Lower leg skin (tissue), 3 donors: ENCODE measurements at regions not wholly inside any gene's neighbourhood (a gene's known extent, or its start where the extent isn't known, plus 50 kb on each side); places are given as distances from the start of the nearest gene placed in this dataset.

Source experiments
- CTCF ChIP-seq, 3 donors: fragments of 450-650 bp; IDR thresholded peaks; one replicate each; pipeline ENCODE4 v1.5.1; 2016; ENCODE audit warnings: antibody characterized with exemption in 3 of 3, mild to moderate bottlenecking in 3 of 3, moderate library complexity in 2 of 3
- POLR2A ChIP-seq, 2 donors: fragments of 450-650 bp; IDR thresholded peaks; one replicate each; pipeline ENCODE4 v1.6.1; 2016 to 2017; ENCODE audit warnings: antibody characterized with exemption in 2 of 2, mild to moderate bottlenecking in 1 of 2, moderate library complexity in 1 of 2

GRCh38 chr13:84077271-84077670 lies 195.0 kb upstream of the SLITRK1 start:
- TF ChIP-seq POLR2A (IDR thresholded peaks at IDR 0.05), result no peak
- TF ChIP-seq CTCF (IDR thresholded peaks at IDR 0.05), result no peak
